ENCODE measurements at regions not wholly inside any gene's neighbourhood (a gene's known extent, or its start where the extent isn't known, plus 50 kb on each side); places are given as distances from the start of the nearest gene placed in this dataset.

GRCh38 chr12:71233083-71233482, 75.3 kb upstream of the TSPAN8 start:
- no peak for DNase-seq

- DNase-seq, result no peak
These were observed 72.7 kb upstream of the TSPAN8 start for GRCh38 chr12:71230542-71230941.

- DNase-seq, result no peak
These were observed 65.3 kb upstream of the TSPAN8 start for GRCh38 chr12:71223139-71223538.

GRCh38 chr12:71222436-71222835, 64.6 kb upstream of the TSPAN8 start:
- no peak for DNase-seq

- DNase-seq, result no peak
These were observed 62.5 kb upstream of the TSPAN8 start for GRCh38 chr12:71220260-71220659.

- no peak for DNase-seq
These were observed 61.4 kb upstream of the TSPAN8 start for GRCh38 chr12:71219224-71219623.

- no peak for DNase-seq
These were observed 60.8 kb upstream of the TSPAN8 start for GRCh38 chr12:71218616-71219015.

GRCh38 chr12:71216725-71217579, 59.2 kb upstream of the TSPAN8 start:
- DNase-seq, result peak; percentile 46 to 82 (median 62)

- no peak for DNase-seq
These were observed 56.9 kb upstream of the TSPAN8 start for GRCh38 chr12:71214511-71215285.

- peak in 1 of 3 experiments; percentile 6 for DNase-seq
These were observed 50.4 kb upstream of the TSPAN8 start for GRCh38 chr12:71208053-71208685.
